GM21717 (cell line): ENCODE measurements at regions not wholly inside any gene's neighbourhood (a gene's known extent, or its start where the extent isn't known, plus 50 kb on each side); places are given as distances from the start of the nearest gene placed in this dataset.
"Not testable (repeated sequence)": the region's sequence is repeated elsewhere in the genome, so short reads cannot be mapped to it uniquely, and the experiment has no call there.

ENCODE experiments used
- ATAC-seq: cut with Tn5 transposase; IDR thresholded peaks from one replicate; pipeline ENCODE4 v1.9.1; 2021; ENCODE audit warnings: mild to moderate bottlenecking, moderate library complexity; ENCODE audit not compliant: unreplicated experiment

GRCh38 chr7:65797086-65797485, 75.8 kb upstream of the VKORC1L1 start:
- not testable (repeated sequence) for ATAC-seq

DNA sequence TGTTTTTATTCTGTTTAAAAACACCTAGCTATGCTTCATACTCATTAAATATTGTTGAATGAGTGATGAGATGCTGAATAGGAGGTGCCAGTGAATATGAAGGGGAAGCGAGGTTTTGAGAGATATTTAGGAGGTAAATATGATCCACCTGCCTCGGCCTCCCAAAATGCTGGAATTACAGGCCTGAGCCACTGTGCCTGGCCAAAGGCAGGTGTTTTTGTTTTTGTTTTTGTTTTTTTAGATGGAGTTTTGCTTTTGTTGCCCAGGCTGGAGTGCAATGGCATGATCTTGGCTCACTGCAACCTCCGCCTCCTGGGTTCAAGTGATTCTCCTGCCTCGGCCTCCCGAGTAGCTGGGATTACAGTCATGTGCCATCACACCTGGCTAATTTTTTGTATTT, 75.3 kb upstream of the VKORC1L1 start:
- not testable (repeated sequence) for ATAC-seq

DNA sequence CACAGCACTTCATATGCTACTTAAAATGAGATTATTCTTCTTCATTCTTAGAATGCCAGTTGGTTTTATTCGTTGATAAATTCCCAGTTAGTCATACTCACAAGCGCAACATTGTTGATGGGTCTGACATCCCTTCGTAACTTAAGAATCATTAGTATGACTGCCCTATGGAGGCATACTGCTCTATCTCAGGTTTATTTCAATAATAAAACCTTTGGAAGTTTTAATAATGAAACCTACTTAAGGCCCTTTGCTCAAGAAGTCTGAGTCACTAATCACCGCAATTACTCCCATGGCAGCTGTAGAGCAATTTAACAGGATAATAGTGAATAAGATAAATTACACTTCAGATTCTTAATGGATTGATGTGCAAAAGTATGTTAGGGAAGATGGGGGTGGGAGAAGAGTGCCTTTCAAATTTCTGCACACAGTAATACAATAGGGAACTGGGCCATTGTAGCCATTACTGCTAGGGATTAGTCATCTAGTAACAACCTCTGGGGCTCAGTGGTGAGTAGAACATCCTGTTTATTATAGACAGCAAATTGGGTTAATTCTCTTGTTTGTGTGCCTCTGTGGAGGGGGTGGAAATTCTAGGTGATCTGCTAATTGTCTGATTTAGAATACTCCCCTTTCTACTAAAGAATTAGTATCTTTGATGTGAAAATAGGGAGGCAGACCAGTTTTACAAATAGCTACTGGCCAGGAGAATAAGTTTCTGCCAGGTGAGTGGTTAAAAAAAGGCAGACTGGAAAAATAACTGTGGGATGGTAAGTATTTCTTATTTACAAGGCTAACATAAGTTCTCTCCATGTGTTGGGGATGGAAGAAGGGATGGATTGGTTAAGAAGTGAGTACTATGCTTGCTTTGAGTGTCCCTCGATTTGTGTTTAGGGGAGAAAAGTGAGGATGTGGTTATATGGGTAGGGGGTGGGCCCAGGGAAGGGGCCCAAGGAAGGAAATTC, 74.5 kb upstream of the VKORC1L1 start:
- peak; percentile 93 for ATAC-seq

GRCh38 chr7:65800191-65800590, 72.7 kb upstream of the VKORC1L1 start:
- ATAC-seq, result not testable (repeated sequence)

GRCh38 chr7:65800890-65801341, 72.0 kb upstream of the VKORC1L1 start:
- ATAC-seq, result no peak

GRCh38 chr7:65804887-65805286, 68.0 kb upstream of the VKORC1L1 start:
- ATAC-seq, result no peak

GRCh38 chr7:65807067-65807466, 65.8 kb upstream of the VKORC1L1 start:
- ATAC-seq, result not testable (repeated sequence)

DNA sequence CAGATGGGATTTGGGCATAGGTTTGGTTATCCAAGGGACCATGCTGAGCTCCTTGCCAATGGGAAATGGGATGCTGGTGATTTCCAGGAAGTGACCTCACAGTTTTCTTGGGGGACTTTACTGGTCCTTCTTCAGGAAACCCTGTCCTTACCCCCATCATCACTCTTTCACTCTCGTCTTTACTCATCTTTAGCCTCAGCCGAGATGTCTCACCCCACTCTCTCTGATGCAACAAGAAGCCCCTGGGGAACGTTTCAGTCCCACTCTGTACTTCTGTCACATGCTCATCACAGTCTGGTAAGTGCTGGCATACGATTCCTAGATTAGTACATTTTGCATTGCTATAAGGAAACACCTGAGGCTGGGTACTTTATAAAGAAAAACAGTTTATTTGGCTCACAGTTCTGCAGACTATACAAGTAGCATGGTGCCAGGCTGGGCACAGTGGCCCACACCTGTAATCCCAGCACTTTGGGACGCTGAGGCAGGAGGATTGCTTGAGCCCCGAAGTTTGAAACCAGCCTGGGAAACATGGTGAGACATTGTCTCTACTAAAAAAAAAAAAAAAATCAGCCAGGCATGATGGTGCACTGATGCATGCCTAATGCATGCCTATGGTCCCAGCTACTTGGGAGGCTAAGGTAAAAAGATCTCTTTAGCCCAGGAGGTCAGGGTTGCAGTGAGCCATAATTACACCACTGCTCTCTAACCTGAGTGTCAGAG, 63.5 kb upstream of the VKORC1L1 start:
- peak; percentile 92 for ATAC-seq

- peak; percentile 48 for ATAC-seq
Observed at GRCh38 chr7:65809982-65810288, 62.9 kb upstream of the VKORC1L1 start.

DNA sequence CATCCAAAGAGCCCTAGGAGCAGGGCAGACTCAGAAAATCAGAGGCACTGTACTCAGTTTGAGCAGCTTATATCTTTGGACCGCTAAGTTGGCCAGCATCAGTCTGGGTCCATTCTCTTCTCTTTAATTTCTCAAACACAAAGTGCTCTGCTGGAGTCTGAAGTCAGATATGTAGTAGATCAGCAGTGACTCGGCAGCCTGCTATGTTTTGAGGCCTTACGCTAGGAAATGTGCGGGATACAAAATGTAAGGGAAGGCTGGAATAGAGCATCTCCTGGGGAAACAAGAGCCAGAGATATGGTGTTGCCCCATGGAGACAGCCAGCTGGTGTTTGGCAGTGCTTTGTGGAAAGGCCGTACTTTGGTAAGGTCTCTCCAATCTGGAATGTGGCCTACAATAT, 60.6 kb upstream of the VKORC1L1 start:
- no peak for ATAC-seq

GRCh38 chr7:65814556-65815167, 58.2 kb upstream of the VKORC1L1 start:
- ATAC-seq, result not testable (repeated sequence)

DNA sequence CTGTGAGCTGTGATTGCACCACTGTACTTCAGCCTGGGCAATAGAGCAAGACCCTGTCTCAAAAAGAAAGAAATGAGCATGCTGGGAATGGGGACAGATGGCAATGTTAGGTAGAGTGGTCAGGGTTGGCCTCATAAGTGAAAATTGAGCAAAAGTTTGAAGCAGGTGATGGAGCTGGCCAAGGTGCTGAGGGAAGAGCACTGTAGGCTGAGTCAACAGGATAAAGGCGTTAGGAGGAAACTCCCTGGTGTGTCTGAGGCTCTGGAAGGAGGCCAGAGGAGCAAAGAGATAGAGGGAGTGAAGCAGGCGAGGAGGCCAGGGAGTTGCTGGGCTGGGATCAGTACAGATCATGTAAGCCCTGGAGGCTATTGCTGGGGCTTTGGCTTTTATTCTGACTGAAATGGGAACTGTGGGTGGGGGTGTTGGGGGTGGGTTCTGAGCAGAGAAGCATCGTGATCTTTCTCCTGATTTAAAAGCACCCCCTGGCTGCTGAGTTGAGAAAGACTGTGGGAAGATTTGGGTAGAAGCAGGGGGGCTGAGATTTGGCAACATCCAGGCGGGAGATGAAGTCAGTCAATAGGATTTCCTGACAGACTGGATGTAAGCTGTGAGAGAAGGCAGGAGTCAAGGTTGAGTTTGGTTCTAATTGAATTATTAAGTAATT, 52.5 kb upstream of the VKORC1L1 start:
- no peak for ATAC-seq
